ENCODE measurements at regions not wholly inside any gene's neighbourhood (a gene's known extent, or its start where the extent isn't known, plus 50 kb on each side); places are given as distances from the start of the nearest gene placed in this dataset.

DNA sequence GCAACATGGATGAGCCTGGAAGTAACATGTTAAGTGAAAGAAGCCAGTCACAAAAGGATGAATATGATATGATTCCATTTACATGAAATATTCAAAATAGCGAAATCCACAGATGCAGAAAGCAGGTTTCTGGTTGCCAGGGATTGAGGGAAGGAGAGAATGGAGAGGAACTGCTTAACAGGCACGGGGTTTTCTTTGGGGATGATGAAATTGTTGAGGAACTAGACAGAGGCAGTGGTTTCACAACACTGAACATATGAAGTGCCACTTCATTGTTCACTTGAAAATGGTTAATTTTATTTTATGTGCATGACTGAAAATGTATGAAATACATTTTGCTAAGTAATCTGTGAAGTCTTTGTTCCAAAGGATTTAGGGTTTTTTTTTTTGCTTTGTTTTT, 182.5 kb upstream of the TBL1X start:
- TF ChIP-seq, protein P1, sequence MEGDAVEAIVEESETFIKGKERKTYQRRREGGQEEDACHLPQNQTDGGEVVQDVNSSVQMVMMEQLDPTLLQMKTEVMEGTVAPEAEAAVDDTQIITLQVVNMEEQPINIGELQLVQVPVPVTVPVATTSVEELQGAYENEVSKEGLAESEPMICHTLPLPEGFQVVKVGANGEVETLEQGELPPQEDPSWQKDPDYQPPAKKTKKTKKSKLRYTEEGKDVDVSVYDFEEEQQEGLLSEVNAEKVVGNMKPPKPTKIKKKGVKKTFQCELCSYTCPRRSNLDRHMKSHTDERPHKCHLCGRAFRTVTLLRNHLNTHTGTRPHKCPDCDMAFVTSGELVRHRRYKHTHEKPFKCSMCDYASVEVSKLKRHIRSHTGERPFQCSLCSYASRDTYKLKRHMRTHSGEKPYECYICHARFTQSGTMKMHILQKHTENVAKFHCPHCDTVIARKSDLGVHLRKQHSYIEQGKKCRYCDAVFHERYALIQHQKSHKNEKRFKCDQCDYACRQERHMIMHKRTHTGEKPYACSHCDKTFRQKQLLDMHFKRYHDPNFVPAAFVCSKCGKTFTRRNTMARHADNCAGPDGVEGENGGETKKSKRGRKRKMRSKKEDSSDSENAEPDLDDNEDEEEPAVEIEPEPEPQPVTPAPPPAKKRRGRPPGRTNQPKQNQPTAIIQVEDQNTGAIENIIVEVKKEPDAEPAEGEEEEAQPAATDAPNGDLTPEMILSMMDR (IDR thresholded peaks at IDR 0.05; ENCODE audit: control insufficient read depth, extremely low read depth, insufficient read depth) = no peak
- no peak for DNase-seq (ENCODE audit: low read depth)
- H3K4me3 ChIP-seq (ENCODE audit: low read depth, low read length) = no peak overlapping the region

DNA sequence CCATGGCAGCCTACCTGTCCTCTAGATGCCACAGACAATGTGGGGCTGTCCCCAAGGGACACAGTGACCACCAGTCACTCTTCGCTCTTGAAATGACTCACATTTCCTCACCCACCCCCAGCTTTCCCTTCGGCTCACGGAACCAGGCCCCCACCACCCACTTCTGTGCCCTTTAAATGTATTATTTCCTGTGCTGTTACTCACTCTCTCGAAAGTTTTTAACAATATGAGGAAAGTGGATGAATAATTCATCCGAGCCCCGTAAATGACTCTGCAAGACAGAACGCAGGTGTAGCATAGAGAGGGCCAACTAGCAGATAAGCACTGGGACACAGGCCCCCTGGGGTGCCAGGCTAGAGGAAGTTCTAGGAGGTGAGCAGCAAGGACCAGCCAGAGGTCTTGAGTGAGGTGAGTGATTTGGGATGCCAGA, 179.5 kb upstream of the TBL1X start:
- TF ChIP-seq, protein P1 (IDR thresholded peaks at IDR 0.05; ENCODE audit: control insufficient read depth, extremely low read depth, insufficient read depth) = no peak
- H3K4me3 ChIP-seq (ENCODE audit: low read depth, low read length) = no peak overlapping the region
- DNase-seq (ENCODE audit: low read depth) = no peak

DNA sequence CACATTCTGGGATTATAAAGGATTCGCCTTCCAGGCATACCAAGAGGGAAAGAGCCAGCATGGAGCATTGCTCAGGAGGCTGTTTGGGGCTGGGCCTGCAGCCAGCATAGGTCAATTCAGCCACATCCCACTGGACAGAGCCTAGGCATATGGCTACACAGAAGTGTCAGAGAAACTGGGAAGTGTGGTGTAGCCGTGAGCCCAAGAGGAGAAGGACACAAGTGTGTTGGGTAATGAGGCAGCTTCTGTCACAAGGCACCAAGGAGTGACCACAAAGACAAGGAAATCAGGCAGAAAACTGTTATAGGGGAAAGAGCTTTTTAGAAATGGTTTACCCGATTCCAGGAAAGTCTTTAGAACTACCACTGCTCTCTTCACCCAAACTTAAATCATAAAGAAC, 178.6 kb upstream of the TBL1X start:
- TF ChIP-seq, protein P1 (IDR thresholded peaks at IDR 0.05; ENCODE audit: control insufficient read depth, extremely low read depth, insufficient read depth) = no peak
- H3K4me3 ChIP-seq (ENCODE audit: low read depth, low read length) = no peak overlapping the region
- DNase-seq (ENCODE audit: low read depth) = no peak

DNA sequence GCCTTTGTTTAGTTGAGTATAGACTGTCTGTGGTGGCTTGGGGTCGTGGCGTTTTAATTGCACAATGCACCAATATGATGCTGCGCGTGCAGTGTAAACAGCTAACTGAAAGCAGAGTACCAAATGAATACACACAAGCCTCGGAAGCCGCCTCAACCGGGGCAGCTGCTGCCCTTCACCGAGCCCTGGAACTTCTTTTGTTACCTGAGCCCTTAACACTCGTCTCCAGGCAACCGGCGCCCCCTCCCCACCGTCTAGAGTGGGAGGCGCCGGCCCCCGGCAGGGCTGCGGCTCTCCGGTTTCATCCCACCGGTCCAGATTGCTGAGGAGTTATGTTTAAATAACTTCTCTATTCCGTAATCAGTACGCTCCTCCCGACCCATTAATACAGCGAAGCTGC, 173.2 kb upstream of the TBL1X start:
- DNase-seq (ENCODE audit: low read depth) = no peak
- H3K4me3 ChIP-seq (ENCODE audit: low read depth, low read length) = no peak overlapping the region
- TF ChIP-seq, protein P1 (IDR thresholded peaks at IDR 0.05; ENCODE audit: control insufficient read depth, extremely low read depth, insufficient read depth) = no peak

DNA sequence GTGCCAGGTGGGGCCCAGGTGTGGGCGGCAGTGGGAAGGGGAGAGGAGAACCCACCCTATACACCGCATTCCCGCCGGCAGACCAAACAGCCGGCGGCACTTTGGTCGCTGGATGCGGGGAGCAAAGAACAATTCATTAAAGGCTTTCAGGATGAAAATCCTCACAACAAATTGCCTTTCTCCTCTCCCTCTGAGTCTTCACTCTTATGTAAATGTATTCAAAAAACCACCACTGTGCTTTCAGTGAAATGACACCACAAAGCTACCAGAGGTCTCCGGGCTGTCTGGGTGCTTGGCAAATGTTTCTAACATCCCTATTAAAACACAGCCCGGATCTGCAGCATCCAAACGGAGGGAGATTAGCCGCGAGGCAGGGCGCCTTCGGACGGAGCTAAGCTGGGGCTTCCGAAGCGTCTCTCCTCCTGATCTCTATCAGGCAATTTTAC, 171.8 kb upstream of the TBL1X start:
- no peak overlapping the region for H3K4me3 ChIP-seq (ENCODE audit: low read depth, low read length)
- no peak for DNase-seq (ENCODE audit: low read depth)
- TF ChIP-seq, protein P1 (IDR thresholded peaks at IDR 0.05; ENCODE audit: control insufficient read depth, extremely low read depth, insufficient read depth) = no peak

DNA sequence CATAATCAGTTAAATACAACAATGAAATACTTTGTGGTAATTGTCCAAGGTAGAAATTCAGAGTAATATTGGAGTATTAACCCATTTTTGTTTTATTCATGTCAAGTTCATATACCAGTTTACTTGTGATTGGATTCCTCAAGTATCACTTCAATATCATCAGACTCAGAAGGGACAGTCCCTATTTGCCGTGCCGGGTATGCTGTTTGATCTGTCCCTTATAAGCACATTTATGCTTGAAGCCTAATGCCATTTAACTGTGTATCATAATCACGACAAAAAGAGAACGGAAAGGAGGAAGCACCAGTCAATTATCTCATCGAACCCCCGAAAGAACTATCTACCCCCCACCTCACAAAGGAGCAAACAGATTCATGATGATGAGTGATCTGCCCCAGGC, 171.0 kb upstream of the TBL1X start:
- TF ChIP-seq, protein P1 (IDR thresholded peaks at IDR 0.05; ENCODE audit: control insufficient read depth, extremely low read depth, insufficient read depth) = no peak
- H3K4me3 ChIP-seq (ENCODE audit: low read depth, low read length) = no peak overlapping the region
- no peak for DNase-seq (ENCODE audit: low read depth)

DNA sequence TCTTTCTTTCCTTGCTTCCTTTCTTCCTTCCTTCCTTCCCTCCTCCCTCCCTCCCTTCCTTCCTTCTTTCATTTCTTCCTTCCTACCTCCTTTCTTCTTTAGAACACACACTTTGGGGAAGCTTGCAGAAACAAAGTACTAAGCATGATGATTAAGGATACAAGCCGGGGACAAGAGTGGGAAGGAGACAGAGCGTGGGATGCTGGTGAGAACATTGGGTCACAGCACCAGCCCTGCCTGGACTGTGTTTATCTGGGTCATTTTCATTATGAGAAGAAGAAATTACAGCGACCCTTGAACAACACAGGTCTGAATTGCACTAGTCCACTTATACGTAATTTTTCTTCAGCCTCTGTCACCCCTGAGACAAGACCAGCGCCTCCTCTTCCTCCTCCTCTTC, 169.3 kb upstream of the TBL1X start:
- TF ChIP-seq, protein P1 (IDR thresholded peaks at IDR 0.05; ENCODE audit: control insufficient read depth, extremely low read depth, insufficient read depth) = no peak
- no peak for DNase-seq (ENCODE audit: low read depth)
- no peak overlapping the region for H3K4me3 ChIP-seq (ENCODE audit: low read depth, low read length)

Data from LNCaP clone FGC (cell line).